Sciatic nerve (tissue), 2 donors: ENCODE measurements at regions not wholly inside any gene's neighbourhood (a gene's known extent, or its start where the extent isn't known, plus 50 kb on each side); places are given as distances from the start of the nearest gene placed in this dataset.
A peak's percentile ranks its signal among the peaks of the same experiment; 100 is the strongest.

ENCODE experiments used
- ATAC-seq: fragments of 200-7000 bp; cut with Tn5 transposase; one replicate; pipeline ENCODE4 v1.9.1; 2020; ENCODE audit warnings: mild to moderate bottlenecking, moderate library complexity
- DNase-seq: peaks from one replicate; pipeline ENCODE4 v3.0.0-alpha.2; 2020; ENCODE audit warnings: low spot score
- intact Hi-C: fragments of 100-400 bp; cut with DNase I; formaldehyde crosslinking; loops from one replicate; pipeline ENCODE4 v1.14.2; 2022
- donor health status: DM: no; HTN: no; CAD: no.
- donor health status: DM: no; HTN: no; CAD: no.

DNA sequence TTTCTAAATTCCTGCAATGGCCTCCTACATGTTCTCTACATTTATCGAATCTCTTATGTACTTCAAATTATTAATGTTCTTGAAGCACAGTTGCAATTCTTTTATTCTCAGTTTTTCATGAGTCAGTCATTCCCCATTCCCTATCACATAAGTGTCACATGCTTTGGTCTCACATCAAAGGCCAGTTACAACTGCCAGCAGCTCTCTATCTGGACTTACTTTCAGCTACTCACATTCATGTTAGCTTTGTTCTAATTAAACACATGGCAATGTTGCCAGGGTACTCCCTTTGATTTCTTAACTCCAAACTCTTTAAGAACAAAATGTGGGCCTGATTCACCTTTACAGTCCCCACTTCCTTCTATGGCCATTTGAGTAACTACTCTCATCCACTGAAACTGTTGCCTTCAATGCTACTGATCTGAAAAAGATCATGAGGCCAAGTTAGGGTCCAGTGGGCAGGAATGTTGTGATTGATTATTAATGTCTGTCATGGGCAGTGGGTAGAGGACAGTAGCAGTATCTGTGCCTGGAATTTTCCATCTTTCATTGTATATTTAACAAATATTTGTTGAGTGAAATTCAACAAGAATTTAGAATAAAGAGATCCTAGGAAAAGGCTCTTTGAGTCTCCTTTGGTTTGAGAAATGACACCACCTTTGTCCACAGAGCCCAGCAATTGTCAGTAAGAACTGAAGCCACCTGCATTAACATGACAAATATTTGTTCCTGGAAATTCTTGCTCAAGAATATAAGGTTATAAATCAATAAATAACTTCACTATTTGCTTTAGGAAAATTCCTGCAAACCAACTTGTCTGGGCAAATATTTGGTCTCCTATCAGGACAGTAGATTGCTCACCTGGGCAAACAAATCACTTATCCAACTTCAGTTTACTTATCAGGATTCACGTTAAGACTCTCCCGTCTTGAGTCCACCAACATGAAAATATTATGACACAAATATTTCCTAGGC, 153.6 kb upstream of the SAMSN1 start:
- no peak for ATAC-seq
- DNase-seq, result no peak
- intact Hi-C loops, result no loop called here

GRCh38 chr21:14697769-14698168, 151.7 kb upstream of the SAMSN1 start:
- intact Hi-C loops, result no loop called here
- DNase-seq, result no peak
- ATAC-seq, result no peak

- intact Hi-C loops, result no loop called here
- ATAC-seq (no peak), DNase-seq (no peak)
Measured at GRCh38 chr21:14694817-14695216, 148.7 kb upstream of the SAMSN1 start.

DNA sequence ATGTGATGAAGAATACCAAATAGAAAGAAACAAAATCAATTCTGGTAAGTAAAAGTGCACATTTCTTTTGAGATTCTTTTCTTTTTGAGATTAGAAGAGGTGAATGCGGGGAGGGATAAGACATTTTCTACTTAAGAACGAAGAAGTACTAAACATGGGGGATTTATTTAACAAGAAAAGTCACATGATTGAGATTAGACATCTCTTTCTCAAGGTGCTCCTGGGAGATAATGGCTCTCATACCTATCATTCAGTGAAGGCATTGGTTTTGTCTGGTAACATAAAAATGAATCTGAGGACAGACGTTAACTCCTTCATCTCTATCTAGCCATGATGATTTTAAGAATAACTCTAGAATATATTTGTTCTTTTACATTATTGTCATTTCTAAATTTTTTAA, 147.9 kb upstream of the SAMSN1 start:
- DNase-seq (no peak), ATAC-seq (no peak)
- intact Hi-C loops, result no loop called here

- intact Hi-C loops, result no loop called here
- DNase-seq, result no peak
- no peak for ATAC-seq
Measured at GRCh38 chr21:14691914-14692313, 145.8 kb upstream of the SAMSN1 start.

DNA sequence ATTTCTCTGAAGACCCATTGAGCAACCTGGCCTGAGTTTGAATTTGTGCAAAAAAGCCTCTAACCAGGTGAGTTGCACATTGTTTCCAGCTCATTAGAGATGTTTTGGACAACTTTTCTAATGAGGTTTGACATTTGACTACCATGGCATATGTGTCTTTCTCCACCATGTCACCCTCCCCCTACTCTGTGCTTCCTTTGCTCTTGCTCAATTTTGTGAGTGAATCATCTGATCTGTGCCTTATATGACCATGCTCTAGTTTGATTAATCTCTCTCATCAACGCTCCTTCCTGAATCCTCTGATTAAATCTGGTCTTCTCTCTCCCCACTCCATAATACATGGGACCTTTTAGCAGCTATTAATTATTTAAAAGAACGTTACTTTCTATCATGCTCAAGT, 144.8 kb upstream of the SAMSN1 start:
- intact Hi-C loops, result no loop called here
- DNase-seq, result no peak
- no peak for ATAC-seq

DNA sequence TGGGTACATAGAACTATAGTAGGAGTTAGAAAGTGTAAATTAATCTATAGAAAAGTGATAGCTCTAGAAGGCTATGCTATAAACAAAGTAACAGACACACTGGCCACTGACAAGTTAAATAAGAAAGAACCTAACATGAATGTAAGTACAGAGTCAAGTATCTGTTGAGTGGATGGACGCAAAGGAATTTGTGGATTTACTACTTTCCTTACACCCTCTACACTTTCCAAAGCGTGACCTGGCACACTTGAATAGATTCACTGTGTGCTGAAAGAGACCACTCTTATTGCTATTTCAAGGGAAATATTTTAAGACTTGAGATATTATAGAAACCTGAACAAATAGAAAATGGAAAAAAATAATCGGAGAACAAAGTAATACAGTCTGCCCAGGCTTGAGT, 142.8 kb upstream of the SAMSN1 start:
- intact Hi-C loops, result no loop called here
- DNase-seq, result no peak

GRCh38 chr21:14688412-14688811, 142.3 kb upstream of the SAMSN1 start:
- DNase-seq (no peak), ATAC-seq (no peak)
- intact Hi-C loops, result no loop called here

More for the DNA sequence above, 142.8 kb upstream of the SAMSN1 start:
- ATAC-seq, result no peak

- intact Hi-C loops, result no loop called here
- ATAC-seq, result peak; percentile 53
Measured at GRCh38 chr21:14687268-14687625, 141.1 kb upstream of the SAMSN1 start.

DNA sequence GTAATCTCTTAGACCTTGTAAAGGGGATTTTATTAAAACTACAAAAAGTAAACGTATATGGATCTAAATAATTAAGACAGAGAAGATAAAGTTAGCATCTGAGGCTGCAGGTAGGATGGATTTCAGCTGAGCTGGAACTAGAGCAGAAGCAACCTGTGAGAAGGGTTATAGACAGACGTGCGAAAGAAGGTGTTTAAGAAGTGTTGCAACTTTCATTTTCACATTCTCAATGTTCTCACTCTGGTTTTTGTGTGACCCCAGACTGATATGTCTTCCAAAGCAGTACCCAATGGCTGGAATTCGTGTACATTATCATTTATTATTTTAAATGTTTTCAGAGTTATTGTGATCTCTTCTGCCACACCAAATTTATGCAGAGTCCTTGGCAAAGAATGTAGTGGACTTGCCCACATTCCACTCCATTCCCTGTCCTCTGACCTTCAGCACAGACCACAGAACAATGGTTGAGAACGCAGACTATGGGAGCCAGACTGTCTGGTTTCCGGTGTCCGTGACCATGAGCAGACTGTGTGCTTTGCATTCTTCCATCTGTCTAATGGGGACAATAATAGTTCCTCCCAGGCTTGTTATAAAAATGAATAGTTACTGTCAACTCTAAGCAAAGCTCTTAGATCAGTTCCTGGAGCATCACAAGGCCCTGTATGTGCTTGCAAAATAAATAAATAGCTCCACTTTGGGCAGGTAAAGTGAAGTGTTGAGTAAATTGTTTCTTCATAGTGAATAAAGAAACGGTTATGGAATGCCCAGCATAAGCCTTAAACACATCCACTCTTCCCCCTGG, 140.6 kb upstream of the SAMSN1 start:
- ATAC-seq (no peak), DNase-seq (no peak)
- intact Hi-C loops, result no loop called here

More at GRCh38 chr21:14687268-14687625, 141.1 kb upstream of the SAMSN1 start:
- no peak for DNase-seq

- ATAC-seq, result peak; percentile 28
- intact Hi-C loops, result no loop called here
- DNase-seq, result no peak
Measured at GRCh38 chr21:14685568-14685967, 139.5 kb upstream of the SAMSN1 start.

GRCh38 chr21:14684071-14684470, 138.0 kb upstream of the SAMSN1 start:
- DNase-seq (no peak), ATAC-seq (no peak)
- intact Hi-C loops, result no loop called here

DNA sequence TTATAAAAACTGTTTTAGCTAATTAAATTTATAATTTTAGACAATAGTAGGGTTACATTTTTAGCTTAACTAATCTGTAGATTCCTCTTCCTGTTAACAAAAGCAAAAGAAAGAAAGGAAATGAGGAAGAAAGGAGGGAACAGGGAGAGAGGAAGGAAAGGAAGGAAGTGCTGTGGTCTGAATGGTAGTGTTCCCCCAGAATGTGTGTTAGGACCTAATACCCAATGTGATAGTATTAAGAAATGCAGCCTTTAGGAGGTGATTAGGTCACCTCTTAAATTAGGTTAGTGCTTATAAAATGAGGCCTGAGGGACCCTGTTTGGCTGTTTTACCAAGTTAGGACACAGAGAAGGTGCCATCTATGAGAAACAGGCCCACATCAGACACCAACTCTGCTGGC, 136.9 kb upstream of the SAMSN1 start:
- ATAC-seq (no peak), DNase-seq (no peak)
- intact Hi-C loops, result no loop called here

- ATAC-seq (no peak), DNase-seq (no peak)
- intact Hi-C loops, result no loop called here
Measured at GRCh38 chr21:14678973-14679574, 133.0 kb upstream of the SAMSN1 start.

- no peak for DNase-seq
- no peak for ATAC-seq
- intact Hi-C loops, result no loop called here
Measured at GRCh38 chr21:14677639-14678179, 131.6 kb upstream of the SAMSN1 start.

- intact Hi-C loops, result no loop called here
- no peak for ATAC-seq
Measured at GRCh38 chr21:14677013-14677412, 130.9 kb upstream of the SAMSN1 start.

DNA sequence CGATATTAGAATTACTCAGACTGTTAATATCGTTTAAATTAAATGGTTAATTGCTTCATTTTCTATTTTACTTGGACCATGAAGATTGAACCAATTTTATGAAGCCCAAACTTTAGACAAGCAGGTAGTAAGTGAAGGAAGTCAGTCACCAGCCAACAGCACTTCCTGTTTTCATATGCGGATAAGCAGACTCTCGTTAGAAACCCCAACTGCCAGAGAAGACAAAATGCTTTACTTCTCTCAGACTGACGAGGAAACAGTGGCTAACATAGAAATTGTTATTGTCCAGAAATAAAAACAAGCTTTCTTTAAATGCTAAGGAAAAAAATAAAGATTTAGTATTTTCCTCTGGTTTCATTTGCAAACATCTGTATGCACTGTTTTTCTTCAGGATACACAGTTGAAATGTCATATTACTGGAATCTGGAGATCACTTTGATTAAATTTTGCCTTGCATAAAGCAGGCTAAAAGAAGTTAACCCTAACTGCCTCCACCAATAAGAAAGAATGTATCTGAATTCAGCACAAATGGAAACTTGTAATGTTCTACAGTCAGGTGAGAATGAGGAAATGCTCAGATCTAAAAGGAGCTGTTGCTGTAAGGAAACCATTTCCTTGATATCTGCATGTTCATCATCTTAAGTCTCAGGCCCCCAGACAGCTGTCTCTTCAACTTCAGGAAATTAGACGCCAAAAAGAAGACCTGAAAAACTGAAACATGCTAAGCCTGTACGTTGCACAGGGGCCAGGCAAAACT, 129.8 kb upstream of the SAMSN1 start:
- ATAC-seq, result no peak
- intact Hi-C loops, result no loop called here
- no peak for DNase-seq

More at GRCh38 chr21:14677013-14677412, 130.9 kb upstream of the SAMSN1 start:
- no peak for DNase-seq

DNA sequence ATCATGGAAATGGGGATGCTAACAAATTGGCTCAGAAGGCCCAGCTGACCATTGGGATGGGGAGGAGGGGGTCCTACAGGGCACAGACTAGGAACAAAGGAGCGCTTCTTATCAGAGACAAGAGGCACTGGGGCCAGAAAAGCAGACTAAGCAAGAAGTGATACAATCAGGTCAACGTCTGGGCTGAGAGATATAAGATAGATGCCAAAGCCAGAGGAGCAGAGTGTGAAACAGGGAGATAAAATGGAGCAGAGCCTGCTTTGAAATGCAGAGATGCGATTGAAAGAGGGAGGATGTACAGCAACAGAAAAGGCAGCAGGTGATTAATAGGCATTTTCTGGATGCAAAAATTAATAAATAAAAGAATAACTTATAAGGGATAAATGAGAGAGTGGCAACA, 127.5 kb upstream of the SAMSN1 start:
- ATAC-seq (no peak), DNase-seq (no peak)
- intact Hi-C loops, result no loop called here

GRCh38 chr21:14672466-14672865, 126.4 kb upstream of the SAMSN1 start:
- intact Hi-C loops, result no loop called here
- ATAC-seq (no peak), DNase-seq (no peak)
